Neural cell (in vitro differentiated cells): ENCODE measurements at regions not wholly inside any gene's neighbourhood (a gene's known extent, or its start where the extent isn't known, plus 50 kb on each side); places are given as distances from the start of the nearest gene placed in this dataset.

Source experiments
- EZH2 ChIP-seq: fragments of 200-600, 300-800 bp; shearing (Covaris generic), sonication (generic); IDR thresholded peaks from 2 replicates; pipeline ENCODE4 v1.6.1; 2014; ENCODE audit warnings: antibody characterized with exemption, low read length, borderline replicate concordance, mild to moderate bottlenecking; ENCODE audit not compliant: insufficient read depth, poor library complexity, severe bottlenecking
- POLR2AphosphoS5 ChIP-seq: IDR thresholded peaks from 2 replicates; pipeline ENCODE4 v1.6.1; 2012
- RAD21 ChIP-seq: fragments of 450-650 bp; conservative IDR thresholded peaks from 2 replicates; pipeline ENCODE4 v1.6.1; 2014; ENCODE audit warnings: antibody characterized with exemption, mild to moderate bottlenecking, moderate library complexity
- SMC3 ChIP-seq: fragments of 450-650 bp; conservative IDR thresholded peaks from 2 replicates; pipeline ENCODE4 v1.6.1; 2014; ENCODE audit warnings: antibody characterized with exemption, mild to moderate bottlenecking, moderate library complexity; ENCODE audit not compliant: poor library complexity
- TF ChIP-seq, protein P1 (sequence below): fragments of 450-650 bp; IDR thresholded peaks from 2 replicates; pipeline ENCODE4 v1.5.1; 2014; ENCODE audit warnings: antibody characterized with exemption, mild to moderate bottlenecking, moderate library complexity; ENCODE audit not compliant: poor library complexity, severe bottlenecking

DNA sequence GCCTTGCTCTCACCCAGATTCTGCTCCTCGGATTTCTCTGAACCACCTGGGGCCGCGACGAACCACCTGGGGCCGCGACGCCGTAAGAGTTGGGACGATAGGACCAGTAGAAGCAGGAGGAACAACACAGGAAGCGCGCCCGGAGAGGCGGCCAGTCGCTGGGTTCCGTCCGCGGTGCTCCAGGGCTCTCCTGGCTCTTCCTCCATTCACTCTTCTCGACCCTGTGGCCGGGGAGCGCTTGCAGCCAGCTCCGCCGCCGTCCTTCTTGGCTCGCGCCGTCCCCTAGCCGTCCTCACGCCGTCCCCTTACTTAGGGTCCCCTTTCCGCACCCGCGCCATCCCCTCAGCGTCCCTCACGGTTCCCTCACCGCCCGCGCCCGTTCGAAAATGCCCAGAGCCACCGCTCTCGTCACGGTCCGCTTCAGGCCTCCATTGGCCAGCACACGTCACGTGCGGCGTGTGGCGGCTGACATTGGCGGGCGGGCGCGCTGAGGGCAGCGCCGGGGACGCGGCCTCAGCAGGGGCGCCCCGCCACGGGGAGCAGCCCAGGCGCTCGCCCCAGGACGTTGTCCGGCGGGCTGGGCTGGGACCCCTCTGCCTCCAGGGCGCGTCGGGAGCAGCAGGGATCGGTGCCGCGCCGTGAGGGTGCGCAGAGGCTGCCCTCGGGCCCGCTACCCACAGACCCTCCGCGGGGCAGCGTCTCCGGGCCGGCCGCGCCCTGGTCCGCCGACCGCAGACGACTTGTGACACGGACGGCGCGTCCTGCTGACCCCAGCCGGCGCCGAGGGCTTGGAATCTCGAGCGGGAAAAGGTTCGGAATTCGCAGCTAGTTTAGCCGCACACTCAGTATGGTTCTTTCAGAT is 53.7 kb upstream of the PTPDC1 start:
- peak; percentile 37 for TF ChIP-seq RAD21
- no peak for TF ChIP-seq SMC3
- TF ChIP-seq, protein P1, sequence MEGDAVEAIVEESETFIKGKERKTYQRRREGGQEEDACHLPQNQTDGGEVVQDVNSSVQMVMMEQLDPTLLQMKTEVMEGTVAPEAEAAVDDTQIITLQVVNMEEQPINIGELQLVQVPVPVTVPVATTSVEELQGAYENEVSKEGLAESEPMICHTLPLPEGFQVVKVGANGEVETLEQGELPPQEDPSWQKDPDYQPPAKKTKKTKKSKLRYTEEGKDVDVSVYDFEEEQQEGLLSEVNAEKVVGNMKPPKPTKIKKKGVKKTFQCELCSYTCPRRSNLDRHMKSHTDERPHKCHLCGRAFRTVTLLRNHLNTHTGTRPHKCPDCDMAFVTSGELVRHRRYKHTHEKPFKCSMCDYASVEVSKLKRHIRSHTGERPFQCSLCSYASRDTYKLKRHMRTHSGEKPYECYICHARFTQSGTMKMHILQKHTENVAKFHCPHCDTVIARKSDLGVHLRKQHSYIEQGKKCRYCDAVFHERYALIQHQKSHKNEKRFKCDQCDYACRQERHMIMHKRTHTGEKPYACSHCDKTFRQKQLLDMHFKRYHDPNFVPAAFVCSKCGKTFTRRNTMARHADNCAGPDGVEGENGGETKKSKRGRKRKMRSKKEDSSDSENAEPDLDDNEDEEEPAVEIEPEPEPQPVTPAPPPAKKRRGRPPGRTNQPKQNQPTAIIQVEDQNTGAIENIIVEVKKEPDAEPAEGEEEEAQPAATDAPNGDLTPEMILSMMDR, result peak; percentile 31
- TF ChIP-seq EZH2, result no peak
- TF ChIP-seq POLR2AphosphoS5, result peak; percentile 78
